Thyroid gland (tissue), 4 donors: ENCODE measurements at regions not wholly inside any gene's neighbourhood (a gene's known extent, or its start where the extent isn't known, plus 50 kb on each side); places are given as distances from the start of the nearest gene placed in this dataset.

Experiments
- POLR2A ChIP-seq, 2 donors: fragments of 450-650 bp; IDR thresholded peaks; one replicate each; pipeline ENCODE4 v1.6.1; 2017; ENCODE audit warnings: antibody characterized with exemption in 2 of 2, mild to moderate bottlenecking in 2 of 2, moderate library complexity in 1 of 2
- TF ChIP-seq, protein P1 (sequence below), 6 experiments: fragments of 200-600 bp in 3 of 6; fragments of 450-650 bp in 3 of 6; sonication (generic) in 3 of 6; IDR thresholded peaks; one replicate each; pipeline ENCODE4 v1.5.1; 2016 to 2019; ENCODE audit warnings: antibody characterized with exemption in 6 of 6, mild to moderate bottlenecking in 2 of 6, inconsistent platforms in 1 of 6, moderate library complexity in 1 of 6

DNA sequence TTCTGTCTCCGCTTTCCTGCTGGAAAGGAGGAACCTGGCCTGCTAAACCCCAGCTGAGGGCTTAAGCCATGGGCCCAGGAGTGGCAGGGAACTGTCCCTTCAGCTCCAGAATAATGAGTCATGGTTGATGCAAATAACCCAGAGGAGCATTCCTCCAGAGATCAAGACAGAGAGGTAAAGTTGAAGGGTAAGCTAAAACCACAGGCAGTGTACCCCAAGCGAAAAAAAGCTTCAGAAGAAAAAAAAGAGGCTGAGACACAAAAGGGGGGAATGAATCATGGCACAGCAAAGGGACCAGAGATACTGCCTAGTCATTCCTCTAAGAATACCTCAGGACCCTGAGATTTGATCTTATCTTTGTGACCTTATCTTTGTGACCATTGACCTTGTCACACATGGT, 199.5 kb upstream of the TAS2R1 start:
- TF ChIP-seq, protein P1, sequence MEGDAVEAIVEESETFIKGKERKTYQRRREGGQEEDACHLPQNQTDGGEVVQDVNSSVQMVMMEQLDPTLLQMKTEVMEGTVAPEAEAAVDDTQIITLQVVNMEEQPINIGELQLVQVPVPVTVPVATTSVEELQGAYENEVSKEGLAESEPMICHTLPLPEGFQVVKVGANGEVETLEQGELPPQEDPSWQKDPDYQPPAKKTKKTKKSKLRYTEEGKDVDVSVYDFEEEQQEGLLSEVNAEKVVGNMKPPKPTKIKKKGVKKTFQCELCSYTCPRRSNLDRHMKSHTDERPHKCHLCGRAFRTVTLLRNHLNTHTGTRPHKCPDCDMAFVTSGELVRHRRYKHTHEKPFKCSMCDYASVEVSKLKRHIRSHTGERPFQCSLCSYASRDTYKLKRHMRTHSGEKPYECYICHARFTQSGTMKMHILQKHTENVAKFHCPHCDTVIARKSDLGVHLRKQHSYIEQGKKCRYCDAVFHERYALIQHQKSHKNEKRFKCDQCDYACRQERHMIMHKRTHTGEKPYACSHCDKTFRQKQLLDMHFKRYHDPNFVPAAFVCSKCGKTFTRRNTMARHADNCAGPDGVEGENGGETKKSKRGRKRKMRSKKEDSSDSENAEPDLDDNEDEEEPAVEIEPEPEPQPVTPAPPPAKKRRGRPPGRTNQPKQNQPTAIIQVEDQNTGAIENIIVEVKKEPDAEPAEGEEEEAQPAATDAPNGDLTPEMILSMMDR (IDR thresholded peaks at IDR 0.05), result no peak
- TF ChIP-seq POLR2A (IDR thresholded peaks at IDR 0.05), result no peak
